H1 (cell line): ENCODE measurements at regions not wholly inside any gene's neighbourhood (a gene's known extent, or its start where the extent isn't known, plus 50 kb on each side); places are given as distances from the start of the nearest gene placed in this dataset.

Source experiments
- BCL11A ChIP-seq, 2 experiments: IDR thresholded peaks; one replicate each; pipeline ENCODE4 v1.6.1; 2011; ENCODE audit warnings: low read depth in 2 of 2, low read length in 2 of 2, mild to moderate bottlenecking in 2 of 2
- BRCA1 ChIP-seq: IDR thresholded peaks from 2 replicates; pipeline ENCODE4 v1.6.1; 2012; ENCODE audit warnings: low read depth, low read length, improper control_type of control experiment
- RNF2 ChIP-seq: fragments of 200-900, 300-1000 bp; sonication (generic); IDR thresholded peaks from 2 replicates; pipeline ENCODE4 v1.7.1; 2016; ENCODE audit warnings: borderline replicate concordance, low read depth, mild to moderate bottlenecking, antibody characterized with exemption, low read length; ENCODE audit not compliant: poor library complexity, severe bottlenecking; ENCODE audit errors: missing control alignments

DNA sequence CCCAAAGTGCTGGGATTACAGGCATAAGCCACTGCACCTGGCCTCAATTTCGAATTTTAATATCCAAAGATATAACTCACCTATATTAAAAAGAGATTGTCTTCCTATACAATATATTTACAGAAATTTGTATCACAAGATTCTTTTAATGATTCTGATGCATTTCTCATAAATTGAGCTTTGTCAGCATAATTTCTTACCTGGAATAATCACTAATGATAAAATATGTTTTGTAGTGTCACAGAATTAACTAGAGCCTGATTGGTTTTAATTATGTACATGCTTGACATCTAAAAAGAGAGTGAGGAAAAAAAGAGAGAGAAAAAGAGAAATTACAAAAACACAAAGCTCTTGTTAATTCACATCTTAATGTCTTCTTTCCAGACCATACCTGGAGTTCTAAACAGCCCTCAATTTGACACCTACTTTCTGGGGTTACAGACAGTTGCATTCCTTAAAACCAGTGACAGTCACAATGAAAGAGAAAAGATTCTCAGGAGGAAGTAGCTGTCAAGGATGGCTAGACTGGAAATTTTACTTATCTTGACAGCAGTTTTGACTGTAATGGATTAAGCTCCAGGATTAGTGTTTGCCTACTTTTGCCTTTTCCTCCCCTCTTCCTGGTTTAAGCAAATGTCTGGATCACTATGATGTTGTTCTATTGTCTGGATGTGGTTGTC lies 214.4 kb downstream of the SPRY2 start (continued):
- TF ChIP-seq RNF2 (no peak), BRCA1 (no peak), BCL11A (IDR thresholded peaks at IDR 0.05; ENCODE audit: low read depth in 2 of 2, low read length in 2 of 2) (no peak)
